Cardiac muscle cell (in vitro differentiated cells and primary cell): ENCODE measurements at regions not wholly inside any gene's neighbourhood (a gene's known extent, or its start where the extent isn't known, plus 50 kb on each side); places are given as distances from the start of the nearest gene placed in this dataset.
A peak's percentile ranks its signal among the peaks of the same experiment; 100 is the strongest.

Experiments used
- DNase-seq, 2 donors: peaks; one replicate each; pipeline versions ENCODE4 v3.0.0 to v3.0.0-alpha.2; 2010 to 2017; ENCODE audit warnings: low read depth in 1 of 2, low spot score in 1 of 2
- H3K27ac ChIP-seq: fragments of 200-600 bp; sonication (generic); 2 replicates; pipeline ENCODE4 v1.5.1; 2016
- H3K27me3 ChIP-seq: fragments of 200-600 bp; sonication (generic); 2 replicates; pipeline ENCODE4 v1.6.0; 2016; ENCODE audit warnings: control low read depth
- H3K36me3 ChIP-seq: fragments of 200-600 bp; sonication (generic); 2 replicates; pipeline ENCODE4 v1.5.1; 2016; ENCODE audit warnings: control low read depth
- H3K4me1 ChIP-seq: fragments of 200-600 bp; sonication (generic); 2 replicates; pipeline ENCODE4 v1.8.1; 2017; ENCODE audit warnings: low read depth, mild to moderate bottlenecking, mixed run types
- H3K4me3 ChIP-seq: fragments of 200-600 bp; sonication (generic); 2 replicates; pipeline ENCODE4 v1.5.1; 2016; ENCODE audit warnings: mild to moderate bottlenecking
- H3K9me3 ChIP-seq: fragments of 200-600 bp; sonication (generic); 2 replicates; pipeline ENCODE4 v1.5.1; 2017; ENCODE audit warnings: low read depth, mild to moderate bottlenecking, control low read depth
- TF ChIP-seq, protein P1 (sequence below): IDR thresholded peaks from 2 replicates; pipeline ENCODE4 v1.5.1; 2012; ENCODE audit warnings: low read depth, mild to moderate bottlenecking, low read length

- no peaks in the 10 kb centered on the region for H3K4me1 ChIP-seq
- H3K36me3 ChIP-seq = no peaks in the 10 kb centered on the region
- no peaks in the 10 kb centered on the region for H3K27me3 ChIP-seq
- no peaks in the 10 kb centered on the region for H3K9me3 ChIP-seq
- no peak for DNase-seq
- no peak overlapping the region for H3K4me3 ChIP-seq
- no peak overlapping the region for H3K27ac ChIP-seq
- TF ChIP-seq, protein P1, sequence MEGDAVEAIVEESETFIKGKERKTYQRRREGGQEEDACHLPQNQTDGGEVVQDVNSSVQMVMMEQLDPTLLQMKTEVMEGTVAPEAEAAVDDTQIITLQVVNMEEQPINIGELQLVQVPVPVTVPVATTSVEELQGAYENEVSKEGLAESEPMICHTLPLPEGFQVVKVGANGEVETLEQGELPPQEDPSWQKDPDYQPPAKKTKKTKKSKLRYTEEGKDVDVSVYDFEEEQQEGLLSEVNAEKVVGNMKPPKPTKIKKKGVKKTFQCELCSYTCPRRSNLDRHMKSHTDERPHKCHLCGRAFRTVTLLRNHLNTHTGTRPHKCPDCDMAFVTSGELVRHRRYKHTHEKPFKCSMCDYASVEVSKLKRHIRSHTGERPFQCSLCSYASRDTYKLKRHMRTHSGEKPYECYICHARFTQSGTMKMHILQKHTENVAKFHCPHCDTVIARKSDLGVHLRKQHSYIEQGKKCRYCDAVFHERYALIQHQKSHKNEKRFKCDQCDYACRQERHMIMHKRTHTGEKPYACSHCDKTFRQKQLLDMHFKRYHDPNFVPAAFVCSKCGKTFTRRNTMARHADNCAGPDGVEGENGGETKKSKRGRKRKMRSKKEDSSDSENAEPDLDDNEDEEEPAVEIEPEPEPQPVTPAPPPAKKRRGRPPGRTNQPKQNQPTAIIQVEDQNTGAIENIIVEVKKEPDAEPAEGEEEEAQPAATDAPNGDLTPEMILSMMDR = no peak
These were observed 216.3 kb downstream of the UXS1 start for GRCh38 chr2:105977807-105978206.

- no peak overlapping the region for H3K27ac ChIP-seq
- TF ChIP-seq, protein P1 = no peak
These were observed 216.9 kb downstream of the UXS1 start for GRCh38 chr2:105977212-105977611.

DNA sequence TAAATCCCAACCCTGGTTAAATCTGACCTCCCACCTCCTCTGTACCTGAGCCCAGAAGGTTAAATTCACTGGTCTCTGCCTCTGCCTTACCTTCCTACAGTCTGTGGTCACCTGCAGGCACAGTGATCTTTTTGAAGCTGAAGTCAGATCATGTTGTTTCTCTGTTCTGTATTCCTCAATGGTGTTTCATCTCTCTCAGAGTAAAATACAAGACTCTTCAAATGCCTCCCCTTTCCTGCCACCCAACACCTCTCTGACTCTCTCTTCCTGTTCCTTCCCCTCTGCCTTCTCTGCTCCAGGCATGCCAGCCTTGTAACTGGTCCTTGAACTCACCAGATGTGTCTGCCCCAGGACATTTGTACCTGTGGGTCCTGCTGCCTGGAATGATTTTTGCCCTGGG is 219.3 kb downstream of the UXS1 start:
- no peaks in the 10 kb centered on the region for H3K27me3 ChIP-seq
- no peaks in the 10 kb centered on the region for H3K36me3 ChIP-seq
- no peak overlapping the region for H3K27ac ChIP-seq
- H3K4me1 ChIP-seq = no peaks in the 10 kb centered on the region
- no peak overlapping the region for H3K4me3 ChIP-seq
- H3K9me3 ChIP-seq = no peaks in the 10 kb centered on the region
- DNase-seq = no peak
- TF ChIP-seq, protein P1 = no peak

More at GRCh38 chr2:105977212-105977611, 216.9 kb downstream of the UXS1 start:
- H3K27me3 ChIP-seq = no peaks in the 10 kb centered on the region
- H3K4me3 ChIP-seq = no peak overlapping the region
- no peaks in the 10 kb centered on the region for H3K9me3 ChIP-seq
- no peaks in the 10 kb centered on the region for H3K36me3 ChIP-seq
- peak in 1 of 2 donors; percentile 74 for DNase-seq
- no peaks in the 10 kb centered on the region for H3K4me1 ChIP-seq

DNA sequence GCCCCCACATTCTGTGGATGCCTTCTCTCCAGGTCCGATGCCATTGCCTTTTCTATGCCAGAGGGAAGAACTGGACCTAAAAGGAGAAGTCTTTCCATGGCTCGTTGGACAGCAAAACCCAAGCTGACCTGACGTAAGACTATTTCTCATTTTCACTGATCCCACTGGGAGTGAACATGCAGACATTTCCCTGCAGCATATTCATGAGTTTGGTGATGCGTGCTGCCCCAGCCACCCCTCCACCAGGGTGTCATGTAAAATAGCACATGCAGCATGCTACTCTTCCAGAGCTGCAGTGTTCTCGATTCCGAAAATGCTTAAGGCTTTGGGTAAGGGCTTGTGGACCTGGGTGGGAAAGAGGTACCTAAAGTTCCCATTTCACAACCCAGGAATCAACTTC is 221.2 kb downstream of the UXS1 start:
- TF ChIP-seq, protein P1 = no peak
- H3K9me3 ChIP-seq = no peaks in the 10 kb centered on the region

GRCh38 chr2:105972246-105972645 is 221.9 kb downstream of the UXS1 start:
- no peak for DNase-seq
- H3K4me3 ChIP-seq = no peak overlapping the region
- H3K36me3 ChIP-seq = no peaks in the 10 kb centered on the region
- H3K27me3 ChIP-seq = no peaks in the 10 kb centered on the region
- no peaks in the 10 kb centered on the region for H3K4me1 ChIP-seq
- TF ChIP-seq, protein P1 = no peak
- H3K9me3 ChIP-seq = no peaks in the 10 kb centered on the region
- no peak overlapping the region for H3K27ac ChIP-seq

More for the DNA sequence above, 221.2 kb downstream of the UXS1 start:
- no peaks in the 10 kb centered on the region for H3K4me1 ChIP-seq
- H3K4me3 ChIP-seq = no peak overlapping the region
- H3K27me3 ChIP-seq = no peaks in the 10 kb centered on the region
- no peak overlapping the region for H3K27ac ChIP-seq
- H3K36me3 ChIP-seq = no peaks in the 10 kb centered on the region
- no peak for DNase-seq

GRCh38 chr2:105969552-105969951 is 224.5 kb downstream of the UXS1 start:
- no peaks in the 10 kb centered on the region for H3K27me3 ChIP-seq
- H3K9me3 ChIP-seq = no peaks in the 10 kb centered on the region
- H3K27ac ChIP-seq = no peak overlapping the region
- TF ChIP-seq, protein P1 = peak; percentile 31
- H3K36me3 ChIP-seq = no peaks in the 10 kb centered on the region
- DNase-seq = peak in 1 of 2 donors; percentile 18
- H3K4me1 ChIP-seq = no peaks in the 10 kb centered on the region
- no peak overlapping the region for H3K4me3 ChIP-seq
